ENCODE measurements at regions not wholly inside any gene's neighbourhood (a gene's known extent, or its start where the extent isn't known, plus 50 kb on each side); places are given as distances from the start of the nearest gene placed in this dataset.

- TF ChIP-seq POLR2AphosphoS5 (IDR thresholded peaks at IDR 0.05) = no peak
- no peak for TF ChIP-seq CTCF (IDR thresholded peaks at IDR 0.05)
- TF ChIP-seq POLR2A (IDR thresholded peaks at IDR 0.05) = no peak
Measured at GRCh38 chr20:39541136-39541803, 579.1 kb downstream of the DHX35 start.

All from sigmoid colon (tissue), 4 donors.